NCI-H82 treated with DMSO at 0.1 percent for 48 hours (cell line): ENCODE measurements at regions not wholly inside any gene's neighbourhood (a gene's known extent, or its start where the extent isn't known, plus 50 kb on each side); places are given as distances from the start of the nearest gene placed in this dataset.

Source experiments
- DNase-seq: peaks from one replicate; lab custom pipeline; 2025; ENCODE audit not compliant: unreplicated experiment; lab: John Stamatoyannopoulos, UW

GRCh38 chr20:52411611-52412010 is 220.0 kb upstream of the ZFP64 start:
- no peak for DNase-seq

- no peak for DNase-seq
These were observed 219.2 kb upstream of the ZFP64 start for GRCh38 chr20:52410731-52411234.

GRCh38 chr20:52410182-52410647 is 218.6 kb upstream of the ZFP64 start:
- no peak for DNase-seq

GRCh38 chr20:52405986-52406385 is 214.4 kb upstream of the ZFP64 start:
- DNase-seq: no peak

GRCh38 chr20:52405417-52405816 is 213.8 kb upstream of the ZFP64 start:
- DNase-seq: no peak

GRCh38 chr20:52404671-52405070 is 213.1 kb upstream of the ZFP64 start:
- DNase-seq: no peak

- DNase-seq: no peak
These were observed 211.4 kb upstream of the ZFP64 start for GRCh38 chr20:52402950-52403349.

GRCh38 chr20:52402514-52402913 is 210.9 kb upstream of the ZFP64 start:
- DNase-seq: no peak

GRCh38 chr20:52401431-52401830 is 209.9 kb upstream of the ZFP64 start:
- DNase-seq: no peak

- DNase-seq: no peak
These were observed 207.8 kb upstream of the ZFP64 start for GRCh38 chr20:52399352-52399751.

- DNase-seq: peak; percentile 6
These were observed 198.0 kb upstream of the ZFP64 start for GRCh38 chr20:52389606-52390005.

GRCh38 chr20:52383995-52384621 is 192.5 kb upstream of the ZFP64 start:
- no peak for DNase-seq

GRCh38 chr20:52382933-52383332 is 191.4 kb upstream of the ZFP64 start:
- DNase-seq: no peak

GRCh38 chr20:52379723-52380336 is 188.3 kb upstream of the ZFP64 start:
- no peak for DNase-seq

GRCh38 chr20:52372169-52372568 is 180.6 kb upstream of the ZFP64 start:
- no peak for DNase-seq

- DNase-seq: no peak
These were observed 174.1 kb upstream of the ZFP64 start for GRCh38 chr20:52365688-52366087.

- no peak for DNase-seq
These were observed 172.8 kb upstream of the ZFP64 start for GRCh38 chr20:52364405-52364804.

- no peak for DNase-seq
These were observed 170.1 kb upstream of the ZFP64 start for GRCh38 chr20:52361650-52362049.

- DNase-seq: no peak
These were observed 158.2 kb upstream of the ZFP64 start for GRCh38 chr20:52349806-52350205.

- no peak for DNase-seq
These were observed 156.9 kb upstream of the ZFP64 start for GRCh38 chr20:52348434-52348833.

GRCh38 chr20:52346797-52347196 is 155.2 kb upstream of the ZFP64 start:
- no peak for DNase-seq

- no peak for DNase-seq
These were observed 151.3 kb upstream of the ZFP64 start for GRCh38 chr20:52342913-52343312.
